ENCODE measurements at regions not wholly inside any gene's neighbourhood (a gene's known extent, or its start where the extent isn't known, plus 50 kb on each side); places are given as distances from the start of the nearest gene placed in this dataset.

- H3K36me3 ChIP-seq (ENCODE audit: control insufficient read depth in 2 of 2, extremely low read depth in 1 of 2, insufficient read depth in 2 of 2, low read length in 2 of 2): no peaks in the 10 kb centered on the region
- CTCF ChIA-PET: no interaction called here
- BruUV-seq (replicated peaks): no TSS peak
- H2AFZ ChIP-seq (ENCODE audit: low read depth, low read length): no peak overlapping the region
- no peak overlapping the region for H3K27ac ChIP-seq (ENCODE audit: insufficient read depth, low read depth, low read length)
- H3K9me3 ChIP-seq (replicated peaks; ENCODE audit: control insufficient read depth, insufficient read depth, low read length): peaks cover 11% of the 10 kb centered on the region
- H4K20me1 ChIP-seq (replicated peaks; ENCODE audit: control insufficient read depth, extremely low read depth, insufficient read depth, low read length): no peaks in the 10 kb centered on the region
- POLR2A ChIA-PET: no interaction called here
- H3K4me3 ChIP-seq (replicated peaks in 1 of 3; ENCODE audit: insufficient read depth in 1 of 3, low read depth in 1 of 3, low read length in 3 of 3): no peak overlapping the region
- H3K4me1 ChIP-seq (ENCODE audit: control insufficient read depth, extremely low read depth, insufficient read depth, low read length): no peaks in the 10 kb centered on the region
- H3K79me2 ChIP-seq (ENCODE audit: control insufficient read depth, insufficient read depth, low read length): no peaks in the 10 kb centered on the region
- intact Hi-C loops (cut with micrococcal nuclease) (no loop called here), dilution Hi-C loops (cut with MboI; ENCODE audit: extremely low pct_ligation_motif_present, low sequenced_read_pairs) (no loop called here)
- TF ChIP-seq POLR2AphosphoS5 (IDR thresholded peaks at IDR 0.05; ENCODE audit: insufficient read depth, low read depth, low read length) (no peak), POLR2A (IDR thresholded peaks at IDR 0.05; ENCODE audit: low read depth, low read length) (no peak), GATA2 (IDR thresholded peaks at IDR 0.05; ENCODE audit: insufficient read depth, insufficient read length, low read depth, low read length) (no peak)
- TF ChIP-seq, protein P1, sequence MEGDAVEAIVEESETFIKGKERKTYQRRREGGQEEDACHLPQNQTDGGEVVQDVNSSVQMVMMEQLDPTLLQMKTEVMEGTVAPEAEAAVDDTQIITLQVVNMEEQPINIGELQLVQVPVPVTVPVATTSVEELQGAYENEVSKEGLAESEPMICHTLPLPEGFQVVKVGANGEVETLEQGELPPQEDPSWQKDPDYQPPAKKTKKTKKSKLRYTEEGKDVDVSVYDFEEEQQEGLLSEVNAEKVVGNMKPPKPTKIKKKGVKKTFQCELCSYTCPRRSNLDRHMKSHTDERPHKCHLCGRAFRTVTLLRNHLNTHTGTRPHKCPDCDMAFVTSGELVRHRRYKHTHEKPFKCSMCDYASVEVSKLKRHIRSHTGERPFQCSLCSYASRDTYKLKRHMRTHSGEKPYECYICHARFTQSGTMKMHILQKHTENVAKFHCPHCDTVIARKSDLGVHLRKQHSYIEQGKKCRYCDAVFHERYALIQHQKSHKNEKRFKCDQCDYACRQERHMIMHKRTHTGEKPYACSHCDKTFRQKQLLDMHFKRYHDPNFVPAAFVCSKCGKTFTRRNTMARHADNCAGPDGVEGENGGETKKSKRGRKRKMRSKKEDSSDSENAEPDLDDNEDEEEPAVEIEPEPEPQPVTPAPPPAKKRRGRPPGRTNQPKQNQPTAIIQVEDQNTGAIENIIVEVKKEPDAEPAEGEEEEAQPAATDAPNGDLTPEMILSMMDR (IDR thresholded peaks at IDR 0.05; ENCODE audit: extremely low read depth in 1 of 2, insufficient read depth in 1 of 2, low read depth in 1 of 2, low read length in 2 of 2): no peak
- no peak overlapping the region for H3K9ac ChIP-seq (replicated peaks; ENCODE audit: extremely low read depth, insufficient read depth, low read length)
- no peak for FAIRE-seq
- no peak for DNase-seq (ENCODE audit: low read depth, low spot score)
- no peaks in the 10 kb centered on the region for H3K9me1 ChIP-seq (replicated peaks; ENCODE audit: control insufficient read depth, extremely low read depth, insufficient read depth, low read length)
- H3K4me2 ChIP-seq (ENCODE audit: insufficient read depth, low read length): no peak overlapping the region
- H3K27me3 ChIP-seq (ENCODE audit: control insufficient read depth in 2 of 2, insufficient read depth in 2 of 2, low read length in 2 of 2): no peaks in the 10 kb centered on the region
Observed at GRCh38 chr5:167820101-167820990, 471.1 kb upstream of the WWC1 start.

DNA sequence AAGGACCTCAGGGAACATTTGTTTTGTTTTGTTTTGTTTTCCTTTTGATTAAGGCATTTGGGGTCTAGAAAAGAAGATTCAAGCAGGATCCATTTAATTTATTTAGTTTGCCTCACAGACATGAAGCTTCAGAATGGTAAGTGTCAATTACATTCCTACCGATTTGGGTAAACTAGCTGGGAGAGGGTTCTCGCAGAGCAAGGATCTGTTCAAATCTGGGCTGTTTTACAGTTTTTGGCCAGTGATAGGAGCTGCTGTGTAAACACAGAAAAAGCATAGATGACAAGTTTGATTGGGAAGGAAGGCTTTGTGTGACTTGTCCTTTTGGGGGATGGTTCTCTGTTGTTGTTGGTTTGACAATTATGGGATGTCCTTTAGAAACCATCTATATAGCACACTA is 470.3 kb upstream of the WWC1 start:
- H3K9ac ChIP-seq (replicated peaks; ENCODE audit: extremely low read depth, insufficient read depth, low read length): no peak overlapping the region
- H3K9me1 ChIP-seq (replicated peaks; ENCODE audit: control insufficient read depth, extremely low read depth, insufficient read depth, low read length): no peaks in the 10 kb centered on the region
- no peak for DNase-seq (ENCODE audit: low read depth, low spot score)
- H3K36me3 ChIP-seq (ENCODE audit: control insufficient read depth in 2 of 2, extremely low read depth in 1 of 2, insufficient read depth in 2 of 2, low read length in 2 of 2): no peaks in the 10 kb centered on the region
- H3K4me3 ChIP-seq (replicated peaks in 1 of 3; ENCODE audit: insufficient read depth in 1 of 3, low read depth in 1 of 3, low read length in 3 of 3): no peak overlapping the region
- H2AFZ ChIP-seq (ENCODE audit: low read depth, low read length): no peak overlapping the region
- H3K27me3 ChIP-seq (ENCODE audit: control insufficient read depth in 2 of 2, insufficient read depth in 2 of 2, low read length in 2 of 2): no peaks in the 10 kb centered on the region
- no peak overlapping the region for H3K27ac ChIP-seq (ENCODE audit: insufficient read depth, low read depth, low read length)
- no TSS peak for BruUV-seq (replicated peaks)
- CTCF ChIA-PET: no interaction called here
- no peaks in the 10 kb centered on the region for H4K20me1 ChIP-seq (replicated peaks; ENCODE audit: control insufficient read depth, extremely low read depth, insufficient read depth, low read length)
- H3K79me2 ChIP-seq (ENCODE audit: control insufficient read depth, insufficient read depth, low read length): no peaks in the 10 kb centered on the region
- peaks cover 12% of the 10 kb centered on the region for H3K9me3 ChIP-seq (replicated peaks; ENCODE audit: control insufficient read depth, insufficient read depth, low read length)
- no peaks in the 10 kb centered on the region for H3K4me1 ChIP-seq (ENCODE audit: control insufficient read depth, extremely low read depth, insufficient read depth, low read length)
- no peak overlapping the region for H3K4me2 ChIP-seq (ENCODE audit: insufficient read depth, low read length)
- no peak for FAIRE-seq
- no peak for TF ChIP-seq MYC (IDR thresholded peaks at IDR 0.05; ENCODE audit: low read depth, low read length)
- TF ChIP-seq POLR2AphosphoS5 (IDR thresholded peaks at IDR 0.05; ENCODE audit: insufficient read depth, low read depth, low read length): no peak
- no peak for TF ChIP-seq FOS (IDR thresholded peaks at IDR 0.05; ENCODE audit: borderline replicate concordance, insufficient read depth, low read length)
- TF ChIP-seq EZH2 (IDR thresholded peaks at IDR 0.05; ENCODE audit: borderline replicate concordance, low read depth, low read length, severe bottlenecking): no peak
- TF ChIP-seq POLR2A (IDR thresholded peaks at IDR 0.05; ENCODE audit: low read depth, low read length): no peak
- POLR2A ChIA-PET: no interaction called here
- intact Hi-C loops (cut with micrococcal nuclease) (no loop called here), dilution Hi-C loops (cut with MboI; ENCODE audit: extremely low pct_ligation_motif_present, low sequenced_read_pairs) (no loop called here)

Measured in endothelial cell of umbilical vein (primary cell).